ENCODE measurements at regions not wholly inside any gene's neighbourhood (a gene's known extent, or its start where the extent isn't known, plus 50 kb on each side); places are given as distances from the start of the nearest gene placed in this dataset.
A peak's percentile ranks its signal among the peaks of the same experiment; 100 is the strongest.
"Not testable (repeated sequence)": the region's sequence is repeated elsewhere in the genome, so short reads cannot be mapped to it uniquely, and the experiment has no call there.

- peak; percentile 85 for DNase-seq (ENCODE audit: low read depth)
These were observed 144.4 kb upstream of the TAS2R1 start for GRCh38 chr5:9774472-9775079.

DNA sequence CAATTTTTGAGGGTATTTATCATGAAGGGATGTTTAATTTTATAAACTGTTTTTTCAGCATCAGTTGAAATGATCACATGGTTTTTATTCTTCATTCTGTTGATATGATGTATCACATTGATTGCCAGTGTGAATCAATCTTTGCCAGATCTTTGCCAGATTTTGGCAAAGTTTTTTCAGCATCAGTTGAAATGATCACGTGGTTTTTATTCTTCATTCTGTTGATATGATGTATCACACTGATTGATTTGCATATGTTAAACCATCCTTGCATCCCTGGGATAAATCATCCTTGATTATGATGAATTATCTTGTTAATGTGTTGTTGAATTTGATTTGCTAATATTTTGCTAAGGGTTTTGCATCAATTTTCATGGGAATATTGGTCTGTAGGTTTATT is 140.9 kb upstream of the TAS2R1 start:
- H3K4me3 ChIP-seq (ENCODE audit: low read length): no peak overlapping the region
- no peak for TF ChIP-seq CTCF (conservative IDR thresholded peaks at IDR 0.05; ENCODE audit: low read length)
- no peak for DNase-seq (ENCODE audit: low read depth)

More at GRCh38 chr5:9774472-9775079, 144.4 kb upstream of the TAS2R1 start:
- TF ChIP-seq CTCF (conservative IDR thresholded peaks at IDR 0.05; ENCODE audit: low read length): peak; percentile 56
- no peak overlapping the region for H3K4me3 ChIP-seq (ENCODE audit: low read length)

- TF ChIP-seq CTCF (conservative IDR thresholded peaks at IDR 0.05; ENCODE audit: low read length): peak; percentile 24; the same call in 1 of the 2 replicates
- H3K4me3 ChIP-seq (ENCODE audit: low read length): no peak overlapping the region
- peak; percentile 34 for DNase-seq (ENCODE audit: low read depth)
These were observed 136.4 kb upstream of the TAS2R1 start for GRCh38 chr5:9766581-9766980.

DNA sequence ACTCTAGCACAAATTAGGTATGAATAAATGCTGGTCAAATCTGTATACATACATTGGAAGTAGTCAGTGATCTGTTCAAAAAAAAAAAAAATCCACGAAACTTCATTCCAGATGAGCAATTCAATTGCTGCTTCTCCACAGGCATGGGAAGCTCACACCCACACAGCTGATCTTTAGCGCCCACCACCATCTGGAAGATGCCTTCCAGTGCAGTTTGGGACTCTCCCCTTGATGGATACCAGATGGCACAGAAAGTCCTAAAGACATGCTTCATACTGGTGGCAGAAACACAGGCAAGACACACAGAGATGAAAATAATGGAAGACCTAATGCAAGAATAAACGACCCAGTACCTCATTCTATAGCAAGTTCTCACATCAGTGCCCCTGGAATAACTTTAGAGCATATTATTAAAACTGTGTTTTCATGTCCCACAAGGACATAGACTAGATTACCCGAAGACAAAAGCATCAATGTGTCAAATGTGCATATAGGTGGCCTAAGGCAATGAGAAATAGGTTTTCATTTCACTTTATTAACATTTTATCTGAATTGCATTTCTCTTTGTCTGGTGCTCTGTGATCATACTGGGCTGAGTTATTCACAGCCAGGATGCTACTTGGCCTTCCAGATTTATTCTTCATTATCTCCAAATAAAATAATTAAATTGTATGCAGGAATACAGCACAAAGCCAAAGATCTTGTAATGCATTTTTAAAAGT is 135.4 kb upstream of the TAS2R1 start:
- no peak overlapping the region for H3K4me3 ChIP-seq (ENCODE audit: low read length)
- DNase-seq (ENCODE audit: low read depth): peak; percentile 85
- no peak for TF ChIP-seq CTCF (conservative IDR thresholded peaks at IDR 0.05; ENCODE audit: low read length)

- no peak for DNase-seq (ENCODE audit: low read depth)
- TF ChIP-seq CTCF (conservative IDR thresholded peaks at IDR 0.05; ENCODE audit: low read length): no peak
These were observed 131.6 kb upstream of the TAS2R1 start for GRCh38 chr5:9761706-9762105.

GRCh38 chr5:9752670-9753069 is 122.5 kb upstream of the TAS2R1 start:
- not testable (repeated sequence) for H3K4me3 ChIP-seq (ENCODE audit: low read length); DNase-seq (ENCODE audit: low read depth)

More at GRCh38 chr5:9761706-9762105, 131.6 kb upstream of the TAS2R1 start:
- no peak overlapping the region for H3K4me3 ChIP-seq (ENCODE audit: low read length)

- DNase-seq (ENCODE audit: low read depth): no peak
- no peak for TF ChIP-seq CTCF (conservative IDR thresholded peaks at IDR 0.05; ENCODE audit: low read length)
- H3K4me3 ChIP-seq (ENCODE audit: low read length): no peak overlapping the region
These were observed 113.4 kb upstream of the TAS2R1 start for GRCh38 chr5:9743507-9743906.

Data from AG10803 (cell line).